LNCaP clone FGC (cell line): ENCODE measurements at regions not wholly inside any gene's neighbourhood (a gene's known extent, or its start where the extent isn't known, plus 50 kb on each side); places are given as distances from the start of the nearest gene placed in this dataset.
A peak's percentile ranks its signal among the peaks of the same experiment; 100 is the strongest.

Experiments used
- DNase-seq: peaks from one replicate; pipeline ENCODE4 v3.0.0-alpha.2; 2011; ENCODE audit warnings: low read depth
- H3K4me3 ChIP-seq: 2 replicates; pipeline ENCODE4 v1.5.1; 2011; ENCODE audit warnings: mild to moderate bottlenecking, low read depth, low read length, control low read depth
- TF ChIP-seq, protein P1 (sequence below): IDR thresholded peaks from 2 replicates; pipeline ENCODE4 v1.5.1; 2012; ENCODE audit warnings: mild to moderate bottlenecking; ENCODE audit not compliant: control insufficient read depth, insufficient read depth; ENCODE audit errors: extremely low read depth

DNA sequence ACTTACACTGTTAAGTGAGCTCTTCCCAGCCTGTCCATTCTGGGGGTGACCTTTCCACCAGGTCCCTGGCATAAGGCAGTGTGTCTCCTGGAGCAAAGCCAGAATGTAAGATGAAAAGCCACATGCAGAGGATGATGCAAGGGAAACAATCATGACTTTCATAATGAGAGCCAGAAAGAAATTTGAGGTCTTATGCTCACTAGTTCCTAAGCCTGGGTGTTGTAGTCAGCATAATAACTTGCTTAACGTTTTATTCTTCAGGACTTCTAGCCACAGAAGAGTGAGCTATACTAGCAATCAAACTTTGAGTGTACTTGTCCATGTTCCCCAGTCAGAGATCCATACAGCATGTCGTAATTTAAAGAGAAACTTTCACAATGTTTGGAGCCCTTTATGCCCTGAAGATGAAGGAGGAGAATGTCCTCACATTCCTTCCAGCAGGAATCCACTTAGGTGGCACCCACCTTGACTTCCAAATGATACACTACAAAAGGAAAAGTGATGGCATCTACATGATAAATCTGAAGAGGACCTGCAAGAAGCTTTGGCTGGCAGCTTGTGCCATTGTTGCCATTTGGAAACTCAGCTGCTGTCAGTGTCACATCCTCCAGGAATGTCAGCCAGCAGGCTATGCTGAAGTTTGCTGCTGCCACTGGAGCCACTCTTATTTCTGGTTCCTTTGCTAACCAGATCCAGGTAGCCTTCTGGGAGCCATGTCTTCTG, 60.5 kb upstream of the FOXD3 start:
- no peak overlapping the region for H3K4me3 ChIP-seq
- DNase-seq: no peak
- TF ChIP-seq, protein P1, sequence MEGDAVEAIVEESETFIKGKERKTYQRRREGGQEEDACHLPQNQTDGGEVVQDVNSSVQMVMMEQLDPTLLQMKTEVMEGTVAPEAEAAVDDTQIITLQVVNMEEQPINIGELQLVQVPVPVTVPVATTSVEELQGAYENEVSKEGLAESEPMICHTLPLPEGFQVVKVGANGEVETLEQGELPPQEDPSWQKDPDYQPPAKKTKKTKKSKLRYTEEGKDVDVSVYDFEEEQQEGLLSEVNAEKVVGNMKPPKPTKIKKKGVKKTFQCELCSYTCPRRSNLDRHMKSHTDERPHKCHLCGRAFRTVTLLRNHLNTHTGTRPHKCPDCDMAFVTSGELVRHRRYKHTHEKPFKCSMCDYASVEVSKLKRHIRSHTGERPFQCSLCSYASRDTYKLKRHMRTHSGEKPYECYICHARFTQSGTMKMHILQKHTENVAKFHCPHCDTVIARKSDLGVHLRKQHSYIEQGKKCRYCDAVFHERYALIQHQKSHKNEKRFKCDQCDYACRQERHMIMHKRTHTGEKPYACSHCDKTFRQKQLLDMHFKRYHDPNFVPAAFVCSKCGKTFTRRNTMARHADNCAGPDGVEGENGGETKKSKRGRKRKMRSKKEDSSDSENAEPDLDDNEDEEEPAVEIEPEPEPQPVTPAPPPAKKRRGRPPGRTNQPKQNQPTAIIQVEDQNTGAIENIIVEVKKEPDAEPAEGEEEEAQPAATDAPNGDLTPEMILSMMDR: no peak

DNA sequence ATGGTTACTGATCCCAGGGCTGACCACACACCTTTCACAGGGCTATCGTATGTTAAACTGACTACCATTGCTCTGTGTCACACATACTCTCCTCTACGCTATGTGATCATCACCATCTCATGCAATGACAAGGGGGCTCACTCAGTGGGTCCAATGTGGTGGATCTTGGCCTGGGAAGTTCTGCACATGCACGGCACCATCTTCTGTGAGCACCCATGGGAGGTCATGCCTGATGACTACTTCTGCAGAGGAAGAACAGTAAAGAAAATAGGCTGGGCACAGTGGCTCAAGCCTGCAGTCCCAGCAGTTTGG, 60.0 kb upstream of the FOXD3 start:
- no peak overlapping the region for H3K4me3 ChIP-seq
- TF ChIP-seq, protein P1: no peak
- no peak for DNase-seq

DNA sequence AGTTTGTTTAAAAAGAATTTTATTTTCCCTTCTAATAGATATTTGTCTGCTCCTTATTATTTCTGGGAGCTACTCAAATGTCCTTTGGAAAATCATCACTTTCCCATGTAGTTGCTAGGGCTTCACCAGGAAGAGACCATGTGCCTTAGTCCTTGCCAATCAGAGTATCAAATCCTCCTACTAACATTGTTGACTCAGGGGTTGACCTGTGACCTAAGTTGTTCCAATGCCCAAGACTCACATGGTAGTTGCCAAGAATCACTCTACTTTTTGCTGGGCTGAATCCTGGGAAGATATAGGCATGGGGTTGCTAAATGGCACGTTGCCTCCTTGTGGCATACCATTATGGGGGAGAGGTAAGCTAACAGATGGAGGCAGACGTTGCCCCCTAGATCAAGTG, 58.2 kb upstream of the FOXD3 start:
- H3K4me3 ChIP-seq: no peak overlapping the region
- peak; percentile 64 for DNase-seq
- TF ChIP-seq, protein P1: no peak

DNA sequence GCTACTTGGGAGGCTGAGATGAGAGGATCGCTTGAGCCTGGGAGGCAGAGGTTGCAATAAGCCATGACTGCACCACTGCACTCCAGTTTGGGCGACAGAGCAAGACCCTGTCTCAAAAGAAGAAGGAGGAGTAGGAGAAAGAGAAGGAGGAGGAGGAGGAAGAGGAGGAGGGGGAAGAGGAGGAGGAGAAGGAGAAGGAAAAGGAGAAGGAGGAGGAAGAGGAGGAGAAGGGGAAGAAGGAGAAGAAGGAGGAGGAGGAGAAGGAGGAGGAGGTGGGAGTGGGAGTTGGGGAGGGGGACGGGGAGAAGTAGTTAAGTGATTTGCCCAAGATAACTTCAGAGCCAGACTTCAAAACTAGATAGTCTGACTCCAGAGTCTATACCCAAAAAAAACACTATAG, 55.5 kb upstream of the FOXD3 start:
- no peak for DNase-seq
- H3K4me3 ChIP-seq: no peak overlapping the region
- TF ChIP-seq, protein P1: no peak

DNA sequence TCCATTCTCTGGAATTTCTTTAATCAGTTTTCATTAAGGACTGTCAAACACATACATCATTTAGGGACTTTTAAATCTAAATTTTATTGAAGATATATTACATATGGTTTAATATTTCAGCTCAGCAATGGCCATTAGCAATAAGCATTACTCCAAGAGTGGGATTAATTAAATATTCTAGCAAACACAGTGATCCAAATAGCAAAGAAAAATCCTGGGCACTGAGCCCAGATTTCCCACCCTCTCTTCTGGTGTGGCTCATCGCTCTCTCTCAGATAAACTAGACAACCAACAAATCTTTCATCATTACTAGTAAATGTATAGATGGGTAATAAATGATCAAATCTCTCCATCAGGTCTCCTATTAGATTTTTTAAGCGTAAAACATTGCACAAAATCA, 53.5 kb upstream of the FOXD3 start:
- no peak for DNase-seq
- H3K4me3 ChIP-seq: no peak overlapping the region
- TF ChIP-seq, protein P1: no peak

DNA sequence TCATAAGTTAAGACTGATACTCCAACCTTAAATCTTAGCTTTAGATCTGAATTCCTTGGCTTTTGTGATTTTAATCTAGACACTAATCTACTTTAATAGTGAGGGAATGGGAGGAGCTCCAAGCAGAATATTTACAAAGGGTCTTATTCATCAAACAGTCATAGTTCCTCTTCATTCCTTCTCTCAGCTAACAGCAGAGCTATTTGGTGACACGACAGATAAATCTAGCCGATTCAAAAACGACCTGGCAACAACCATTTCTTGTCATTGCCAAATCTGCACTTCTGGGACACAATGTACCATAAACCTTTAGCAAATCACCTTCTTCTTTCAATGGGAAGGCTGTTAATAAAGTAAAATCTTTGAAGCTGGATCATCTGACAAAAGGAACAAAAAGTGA, 52.8 kb upstream of the FOXD3 start:
- TF ChIP-seq, protein P1: no peak
- DNase-seq: peak; percentile 46
- H3K4me3 ChIP-seq: peak overlapping the region; percentile 24; the same call in 1 of the 2 replicates
